GM19468 (cell line): ENCODE measurements at regions not wholly inside any gene's neighbourhood (a gene's known extent, or its start where the extent isn't known, plus 50 kb on each side); places are given as distances from the start of the nearest gene placed in this dataset.

ENCODE experiments used
- ATAC-seq: cut with Tn5 transposase; IDR thresholded peaks from one replicate; pipeline ENCODE4 v1.9.1; 2021; ENCODE audit warnings: mild to moderate bottlenecking, moderate library complexity, moderate number of reproducible peaks; ENCODE audit not compliant: unreplicated experiment; ENCODE audit errors: extremely low read depth

GRCh38 chr4:53921856-53922255, 142.5 kb downstream of the CHIC2 start:
- ATAC-seq: no peak

GRCh38 chr4:53920883-53921282, 143.5 kb downstream of the CHIC2 start:
- ATAC-seq: no peak

GRCh38 chr4:53920116-53920515, 144.3 kb downstream of the CHIC2 start:
- ATAC-seq: no peak

GRCh38 chr4:53919535-53919934, 144.9 kb downstream of the CHIC2 start:
- no peak for ATAC-seq

GRCh38 chr4:53917729-53918128, 146.7 kb downstream of the CHIC2 start:
- no peak for ATAC-seq

- ATAC-seq: no peak
Measured at GRCh38 chr4:53916431-53916889, 147.9 kb downstream of the CHIC2 start.

- ATAC-seq: no peak
Measured at GRCh38 chr4:53914313-53915016, 149.9 kb downstream of the CHIC2 start.

GRCh38 chr4:53913771-53914170, 150.6 kb downstream of the CHIC2 start:
- no peak for ATAC-seq

GRCh38 chr4:53912766-53913497, 151.5 kb downstream of the CHIC2 start:
- no peak for ATAC-seq

- ATAC-seq: no peak
Measured at GRCh38 chr4:53908661-53909078, 155.7 kb downstream of the CHIC2 start.

- ATAC-seq: no peak
Measured at GRCh38 chr4:53907772-53908171, 156.6 kb downstream of the CHIC2 start.

- no peak for ATAC-seq
Measured at GRCh38 chr4:53906606-53907190, 157.7 kb downstream of the CHIC2 start.

GRCh38 chr4:53905941-53906377, 158.4 kb downstream of the CHIC2 start:
- no peak for ATAC-seq

- ATAC-seq: no peak
Measured at GRCh38 chr4:53905276-53905940, 159.0 kb downstream of the CHIC2 start.

GRCh38 chr4:53902786-53903185, 161.6 kb downstream of the CHIC2 start:
- ATAC-seq: no peak

GRCh38 chr4:53900271-53900649, 164.1 kb downstream of the CHIC2 start:
- no peak for ATAC-seq

GRCh38 chr4:53899586-53900270, 164.7 kb downstream of the CHIC2 start:
- no peak for ATAC-seq

- no peak for ATAC-seq
Measured at GRCh38 chr4:53895137-53895536, 169.3 kb downstream of the CHIC2 start.

- no peak for ATAC-seq
Measured at GRCh38 chr4:53890461-53890860, 173.9 kb downstream of the CHIC2 start.
